ENCODE measurements at regions not wholly inside any gene's neighbourhood (a gene's known extent, or its start where the extent isn't known, plus 50 kb on each side); places are given as distances from the start of the nearest gene placed in this dataset.

GRCh38 chr13:74084375-74084935 is 49.7 kb downstream of the KLF12 start:
- Histone ChIP-seq H3K9me3 (replicated peaks; ENCODE audit: control insufficient read depth, low read depth, low read length) (no peaks in the 10 kb centered on the region), H3K4me1 (ENCODE audit: control insufficient read depth, insufficient read depth, low read length) (peaks cover 9% of the 10 kb centered on the region), H3K27me3 (ENCODE audit: control insufficient read depth, insufficient read depth, low read length) (no peaks in the 10 kb centered on the region), H3K36me3 (ENCODE audit: control insufficient read depth, insufficient read depth, low read length) (no peaks in the 10 kb centered on the region), H3K4me3 (ENCODE audit: low read length) (no peak overlapping the region), H3K27ac (ENCODE audit: low read length) (no peak overlapping the region)
- DNase-seq, result peak; percentile 74
- no CpG with 5 or more reads among the region's 4 CpGs for WGBS (ENCODE audit: insufficient coverage)

GRCh38 chr13:74082741-74083160 is 51.5 kb downstream of the KLF12 start:
- no CpG with 5 or more reads among the region's 3 CpGs for WGBS (ENCODE audit: insufficient coverage)
- no peaks in the 10 kb centered on the region for H3K36me3 ChIP-seq (ENCODE audit: control insufficient read depth, insufficient read depth, low read length)
- no peak overlapping the region for H3K27ac ChIP-seq (ENCODE audit: low read length)
- H3K9me3 ChIP-seq (replicated peaks; ENCODE audit: control insufficient read depth, low read depth, low read length), result no peaks in the 10 kb centered on the region
- no peak overlapping the region for H3K4me3 ChIP-seq (ENCODE audit: low read length)
- no peaks in the 10 kb centered on the region for H3K27me3 ChIP-seq (ENCODE audit: control insufficient read depth, insufficient read depth, low read length)
- no peak for DNase-seq
- H3K4me1 ChIP-seq (ENCODE audit: control insufficient read depth, insufficient read depth, low read length), result peaks cover 7% of the 10 kb centered on the region

DNA sequence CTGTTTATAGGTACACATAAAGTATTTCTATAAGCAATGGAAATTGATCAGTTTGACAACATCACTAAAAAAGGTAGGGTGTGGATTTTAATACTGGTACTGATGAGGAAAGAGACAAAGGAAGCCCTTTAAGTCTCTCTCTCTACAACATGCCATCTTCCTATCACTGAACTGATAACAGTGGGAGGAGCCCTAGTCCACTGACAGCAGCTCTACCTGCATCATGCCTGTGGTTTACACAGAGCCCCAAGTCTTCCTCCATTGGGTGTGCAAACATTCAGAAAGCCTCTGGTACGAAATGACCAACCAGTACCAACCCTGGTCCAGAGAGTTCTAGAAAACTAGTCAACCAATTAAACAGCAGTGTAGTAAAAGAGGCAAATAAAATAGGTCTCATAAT is 53.4 kb downstream of the KLF12 start:
- H3K36me3 ChIP-seq (ENCODE audit: control insufficient read depth, insufficient read depth, low read length), result no peaks in the 10 kb centered on the region
- no peak for DNase-seq
- peaks cover 3% of the 10 kb centered on the region for H3K4me1 ChIP-seq (ENCODE audit: control insufficient read depth, insufficient read depth, low read length)
- H3K27ac ChIP-seq (ENCODE audit: low read length), result no peak overlapping the region
- H3K9me3 ChIP-seq (replicated peaks; ENCODE audit: control insufficient read depth, low read depth, low read length), result no peaks in the 10 kb centered on the region
- H3K4me3 ChIP-seq (ENCODE audit: low read length), result no peak overlapping the region
- WGBS (ENCODE audit: insufficient coverage), result no CpG with 5 or more reads among the region's 1 CpG
- no peaks in the 10 kb centered on the region for H3K27me3 ChIP-seq (ENCODE audit: control insufficient read depth, insufficient read depth, low read length)

DNA sequence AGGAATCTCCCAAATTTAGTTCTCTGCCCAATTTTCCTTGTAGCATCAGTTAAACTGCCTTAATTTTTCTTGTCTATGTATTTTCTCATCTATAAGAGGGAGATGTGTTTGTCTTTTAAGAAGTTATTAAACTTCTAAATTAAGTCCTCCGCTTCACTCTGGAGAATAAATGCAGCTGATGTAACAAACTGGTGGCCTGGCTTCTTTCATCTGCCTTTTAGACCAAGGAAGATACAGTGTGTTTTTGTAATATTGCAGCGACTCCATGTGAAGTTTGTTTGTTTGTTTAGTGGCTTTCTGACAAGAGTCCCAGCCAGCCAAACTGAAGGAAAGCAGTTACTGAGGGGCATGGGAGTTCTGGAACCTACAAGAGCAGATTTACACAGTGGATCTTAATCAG is 56.4 kb downstream of the KLF12 start:
- 17% methylated on average over 1 of the region's 2 CpGs for WGBS (ENCODE audit: insufficient coverage)
- H3K27ac ChIP-seq (ENCODE audit: low read length), result peak overlapping the region; percentile 40
- H3K9me3 ChIP-seq (replicated peaks; ENCODE audit: control insufficient read depth, low read depth, low read length), result no peaks in the 10 kb centered on the region
- H3K4me3 ChIP-seq (ENCODE audit: low read length), result no peak overlapping the region
- H3K27me3 ChIP-seq (ENCODE audit: control insufficient read depth, insufficient read depth, low read length), result no peaks in the 10 kb centered on the region
- peaks cover 9% of the 10 kb centered on the region for H3K4me1 ChIP-seq (ENCODE audit: control insufficient read depth, insufficient read depth, low read length)
- no peaks in the 10 kb centered on the region for H3K36me3 ChIP-seq (ENCODE audit: control insufficient read depth, insufficient read depth, low read length)
- peak; percentile 82 for DNase-seq

- no CpG with 5 or more reads among the region's 2 CpGs for WGBS (ENCODE audit: insufficient coverage)
- H3K27me3 ChIP-seq (ENCODE audit: control insufficient read depth, insufficient read depth, low read length), result no peaks in the 10 kb centered on the region
- H3K27ac ChIP-seq (ENCODE audit: low read length), result peak overlapping the region; percentile 40
- DNase-seq, result no peak
- H3K4me1 ChIP-seq (ENCODE audit: control insufficient read depth, insufficient read depth, low read length), result peaks cover 9% of the 10 kb centered on the region
- H3K4me3 ChIP-seq (ENCODE audit: low read length), result no peak overlapping the region
- H3K36me3 ChIP-seq (ENCODE audit: control insufficient read depth, insufficient read depth, low read length), result no peaks in the 10 kb centered on the region
- H3K9me3 ChIP-seq (replicated peaks; ENCODE audit: control insufficient read depth, low read depth, low read length), result no peaks in the 10 kb centered on the region
Measured at GRCh38 chr13:74077375-74077774, 56.8 kb downstream of the KLF12 start.

GRCh38 chr13:74074723-74075122 is 59.5 kb downstream of the KLF12 start:
- Histone ChIP-seq H3K36me3 (ENCODE audit: control insufficient read depth, insufficient read depth, low read length) (no peaks in the 10 kb centered on the region), H3K27me3 (ENCODE audit: control insufficient read depth, insufficient read depth, low read length) (no peaks in the 10 kb centered on the region), H3K27ac (ENCODE audit: low read length) (peak overlapping the region; percentile 30), H3K4me3 (ENCODE audit: low read length) (no peak overlapping the region), H3K9me3 (replicated peaks; ENCODE audit: control insufficient read depth, low read depth, low read length) (no peaks in the 10 kb centered on the region), H3K4me1 (ENCODE audit: control insufficient read depth, insufficient read depth, low read length) (peaks cover 9% of the 10 kb centered on the region)
- DNase-seq, result peak; percentile 70

GRCh38 chr13:74073274-74073673 is 60.9 kb downstream of the KLF12 start:
- Histone ChIP-seq H3K27me3 (ENCODE audit: control insufficient read depth, insufficient read depth, low read length) (no peaks in the 10 kb centered on the region), H3K27ac (ENCODE audit: low read length) (no peak overlapping the region), H3K9me3 (replicated peaks; ENCODE audit: control insufficient read depth, low read depth, low read length) (no peaks in the 10 kb centered on the region), H3K4me3 (ENCODE audit: low read length) (no peak overlapping the region), H3K36me3 (ENCODE audit: control insufficient read depth, insufficient read depth, low read length) (no peaks in the 10 kb centered on the region), H3K4me1 (ENCODE audit: control insufficient read depth, insufficient read depth, low read length) (peaks cover 9% of the 10 kb centered on the region)
- no CpG with 5 or more reads among the region's 1 CpG for WGBS (ENCODE audit: insufficient coverage)
- DNase-seq, result peak; percentile 58

- Histone ChIP-seq H3K9me3 (replicated peaks; ENCODE audit: control insufficient read depth, low read depth, low read length) (no peaks in the 10 kb centered on the region), H3K27ac (ENCODE audit: low read length) (no peak overlapping the region), H3K4me1 (ENCODE audit: control insufficient read depth, insufficient read depth, low read length) (peaks cover 6% of the 10 kb centered on the region), H3K27me3 (ENCODE audit: control insufficient read depth, insufficient read depth, low read length) (no peaks in the 10 kb centered on the region), H3K36me3 (ENCODE audit: control insufficient read depth, insufficient read depth, low read length) (no peaks in the 10 kb centered on the region), H3K4me3 (ENCODE audit: low read length) (no peak overlapping the region)
- no peak for DNase-seq
- WGBS (ENCODE audit: insufficient coverage), result no CpG with 5 or more reads among the region's 1 CpG
Measured at GRCh38 chr13:74070513-74070912, 63.7 kb downstream of the KLF12 start.

DNA sequence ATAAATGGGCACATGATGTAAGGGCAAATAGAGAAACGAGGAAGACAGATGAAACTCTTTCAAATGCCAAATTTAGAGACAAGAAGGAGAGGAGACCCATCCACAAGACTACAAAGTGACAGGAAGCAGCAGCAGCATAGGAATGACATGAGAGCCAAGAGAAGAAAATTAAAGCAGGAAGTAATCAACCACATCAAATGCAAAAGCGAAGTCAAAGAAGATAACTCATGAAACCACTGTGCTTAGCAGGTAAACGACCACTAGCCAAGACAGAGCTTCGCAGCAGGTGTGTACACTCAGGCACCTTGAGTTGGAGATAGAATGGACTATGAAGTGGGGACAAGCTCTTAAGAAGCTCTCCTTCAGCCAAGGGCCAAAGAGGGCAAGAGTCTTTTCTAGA is 64.1 kb downstream of the KLF12 start:
- Histone ChIP-seq H3K9me3 (replicated peaks; ENCODE audit: control insufficient read depth, low read depth, low read length) (no peaks in the 10 kb centered on the region), H3K27ac (ENCODE audit: low read length) (no peak overlapping the region), H3K4me3 (ENCODE audit: low read length) (no peak overlapping the region), H3K36me3 (ENCODE audit: control insufficient read depth, insufficient read depth, low read length) (no peaks in the 10 kb centered on the region), H3K4me1 (ENCODE audit: control insufficient read depth, insufficient read depth, low read length) (peaks cover 6% of the 10 kb centered on the region), H3K27me3 (ENCODE audit: control insufficient read depth, insufficient read depth, low read length) (no peaks in the 10 kb centered on the region)
- DNase-seq, result no peak
- WGBS (ENCODE audit: insufficient coverage), result 90% methylated on average over 2 of the region's 4 CpGs

DNA sequence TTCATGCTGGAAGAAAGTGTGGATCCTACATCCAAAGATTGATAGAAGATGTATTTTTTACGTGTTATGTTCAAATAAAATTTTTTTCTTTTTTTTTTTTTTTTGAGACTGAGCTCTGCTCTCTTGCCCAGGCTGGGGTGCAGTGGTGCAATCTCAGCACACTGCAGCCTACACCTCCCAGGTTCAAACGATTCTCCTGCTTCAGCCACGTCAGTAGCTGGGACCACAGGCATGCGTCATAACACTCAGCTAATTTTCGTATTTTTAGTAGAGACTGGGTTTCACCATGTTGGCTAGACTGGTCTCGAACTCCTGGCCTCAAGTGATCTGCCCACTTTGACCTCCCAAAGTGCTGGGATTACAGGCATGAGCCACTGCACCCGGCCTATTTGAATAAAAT is 65.7 kb downstream of the KLF12 start:
- Histone ChIP-seq H3K9me3 (replicated peaks; ENCODE audit: control insufficient read depth, low read depth, low read length) (no peaks in the 10 kb centered on the region), H3K4me1 (ENCODE audit: control insufficient read depth, insufficient read depth, low read length) (no peaks in the 10 kb centered on the region), H3K36me3 (ENCODE audit: control insufficient read depth, insufficient read depth, low read length) (no peaks in the 10 kb centered on the region), H3K4me3 (ENCODE audit: low read length) (no peak overlapping the region), H3K27me3 (ENCODE audit: control insufficient read depth, insufficient read depth, low read length) (no peaks in the 10 kb centered on the region), H3K27ac (ENCODE audit: low read length) (no peak overlapping the region)
- WGBS (ENCODE audit: insufficient coverage), result 91% methylated on average over 4 of the region's 7 CpGs
- DNase-seq, result no peak

DNA sequence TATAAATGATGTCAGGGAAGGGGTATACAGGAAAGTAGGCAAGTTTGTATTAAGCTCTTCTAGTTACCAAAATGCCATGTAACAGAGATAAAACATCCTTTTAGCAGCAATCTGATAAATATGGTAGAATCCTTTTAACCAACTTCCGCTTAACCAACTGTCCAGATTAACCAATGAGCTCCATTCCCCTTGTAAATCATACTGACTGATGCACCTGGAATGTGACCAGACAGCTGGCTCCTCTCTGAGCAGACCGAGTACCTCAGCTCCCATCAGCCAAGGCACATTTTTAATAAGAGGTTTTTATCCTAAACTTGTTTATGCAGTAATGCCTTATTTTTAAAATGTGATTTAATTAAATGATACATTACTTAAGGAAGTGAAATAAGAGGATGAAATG is 66.4 kb downstream of the KLF12 start:
- Histone ChIP-seq H3K27me3 (ENCODE audit: control insufficient read depth, insufficient read depth, low read length) (no peaks in the 10 kb centered on the region), H3K36me3 (ENCODE audit: control insufficient read depth, insufficient read depth, low read length) (no peaks in the 10 kb centered on the region), H3K9me3 (replicated peaks; ENCODE audit: control insufficient read depth, low read depth, low read length) (no peaks in the 10 kb centered on the region), H3K27ac (ENCODE audit: low read length) (no peak overlapping the region), H3K4me1 (ENCODE audit: control insufficient read depth, insufficient read depth, low read length) (peaks cover 2% of the 10 kb centered on the region), H3K4me3 (ENCODE audit: low read length) (no peak overlapping the region)
- DNase-seq, result no peak
- WGBS (ENCODE audit: insufficient coverage), result 100% methylated on average over 1 of the region's 2 CpGs

Data from muscle of leg (tissue), 3 donors.